Cortex of kidney (tissue), 1 donor: ENCODE measurements at regions not wholly inside any gene's neighbourhood (a gene's known extent, or its start where the extent isn't known, plus 50 kb on each side); places are given as distances from the start of the nearest gene placed in this dataset.

ENCODE experiments used
- DNase-seq: peaks from one replicate; lab custom pipeline; 2025; lab: John Stamatoyannopoulos, UW

DNA sequence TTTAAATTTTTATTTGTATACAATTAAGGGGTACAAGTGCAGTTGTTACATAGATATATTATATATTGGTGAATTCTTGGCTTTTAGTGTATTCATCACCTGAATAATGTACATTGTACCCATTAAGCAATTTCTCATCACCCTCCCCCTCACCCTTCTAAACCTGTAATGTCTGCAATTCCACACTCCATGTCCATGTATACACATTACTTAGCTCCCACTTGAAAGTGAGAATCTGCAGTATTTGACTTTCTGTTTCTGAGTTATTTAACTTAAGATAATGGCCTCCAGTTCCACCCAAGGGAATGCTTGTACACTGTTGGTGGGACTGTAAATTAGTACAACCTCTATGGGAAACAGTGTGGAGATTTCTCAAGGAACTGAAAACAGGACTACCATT lies 383.2 kb upstream of the KCNMB2 start:
- DNase-seq: no peak

DNA sequence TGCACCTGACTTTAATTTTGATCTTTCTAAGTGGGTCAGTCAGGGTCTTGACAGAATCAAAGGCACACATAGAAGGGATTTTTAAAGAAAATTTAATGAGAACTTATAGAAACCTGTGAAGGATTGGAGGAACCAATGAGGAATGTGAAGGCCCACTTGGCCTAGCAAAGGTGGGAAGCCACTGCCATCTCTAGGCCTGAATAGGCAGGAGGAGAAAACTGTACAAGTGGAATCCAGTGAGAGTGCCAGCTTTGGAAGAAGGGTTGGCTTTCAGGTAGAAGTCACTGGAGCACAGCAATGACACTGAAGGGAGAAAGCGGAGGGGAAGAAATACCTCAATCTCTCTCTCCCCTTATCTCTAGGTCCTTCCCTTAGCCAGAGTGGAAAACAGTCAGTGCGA lies 380.7 kb upstream of the KCNMB2 start:
- DNase-seq: no peak

DNA sequence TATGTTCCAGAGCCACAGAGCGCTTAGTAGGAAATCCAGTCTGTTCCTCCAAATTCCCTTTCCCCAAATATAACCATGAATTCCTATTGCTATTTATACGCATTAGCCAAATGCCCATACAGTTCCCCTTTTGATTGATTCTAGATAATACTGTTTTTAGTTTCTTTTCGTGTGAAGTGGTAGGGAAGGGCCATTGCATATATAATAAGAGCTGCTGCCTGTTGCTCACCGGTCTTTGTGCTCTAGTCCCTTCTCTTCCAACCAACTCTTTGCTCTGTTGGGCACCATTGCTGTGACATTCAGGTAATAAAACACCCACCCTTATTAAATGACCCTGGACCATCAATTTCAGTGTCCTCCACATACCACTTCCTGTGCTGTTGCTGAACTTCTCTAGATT lies 379.9 kb upstream of the KCNMB2 start:
- DNase-seq: no peak

DNA sequence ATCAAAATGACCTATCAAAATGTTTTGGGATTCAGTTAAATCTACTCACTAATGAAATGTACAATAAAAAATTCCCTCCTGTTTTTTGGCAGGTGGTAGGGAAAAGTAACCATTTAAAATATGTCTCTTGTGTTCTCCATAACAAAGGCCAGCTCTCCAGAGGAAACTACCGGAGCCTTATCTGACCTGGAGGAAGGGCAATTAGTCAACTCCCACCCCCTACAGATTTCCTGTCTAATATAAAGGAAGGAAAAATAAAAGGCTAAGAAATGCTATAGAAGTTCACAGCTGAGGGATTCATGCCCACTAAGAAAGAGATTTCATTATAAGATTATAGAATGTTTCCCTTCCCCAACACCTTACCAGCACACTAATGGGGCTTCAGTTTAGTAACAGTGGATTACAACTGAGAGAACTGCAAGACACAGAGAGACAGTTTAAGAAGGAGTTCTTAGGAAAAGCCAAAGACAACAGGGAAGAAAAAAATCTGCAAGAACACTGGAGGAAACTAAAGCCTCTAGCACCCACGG lies 376.5 kb upstream of the KCNMB2 start:
- DNase-seq: no peak

DNA sequence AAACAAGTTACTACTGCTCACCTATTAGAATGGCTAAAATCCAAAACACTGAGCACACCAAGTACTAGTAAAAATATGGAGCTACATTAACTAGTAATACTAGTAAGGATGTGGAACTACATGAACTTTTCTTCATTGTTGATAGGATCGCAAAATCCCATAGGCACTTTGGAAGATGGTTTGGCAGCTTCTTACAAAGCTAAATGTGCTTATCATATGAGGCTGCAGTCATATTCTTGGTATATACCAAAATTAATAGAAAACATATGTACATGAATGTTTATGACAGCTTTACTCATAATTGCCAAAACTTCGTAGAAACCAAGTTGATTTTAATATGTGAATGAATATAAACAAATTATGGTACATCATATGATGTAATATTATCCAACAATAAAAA lies 366.8 kb upstream of the KCNMB2 start:
- no peak for DNase-seq

DNA sequence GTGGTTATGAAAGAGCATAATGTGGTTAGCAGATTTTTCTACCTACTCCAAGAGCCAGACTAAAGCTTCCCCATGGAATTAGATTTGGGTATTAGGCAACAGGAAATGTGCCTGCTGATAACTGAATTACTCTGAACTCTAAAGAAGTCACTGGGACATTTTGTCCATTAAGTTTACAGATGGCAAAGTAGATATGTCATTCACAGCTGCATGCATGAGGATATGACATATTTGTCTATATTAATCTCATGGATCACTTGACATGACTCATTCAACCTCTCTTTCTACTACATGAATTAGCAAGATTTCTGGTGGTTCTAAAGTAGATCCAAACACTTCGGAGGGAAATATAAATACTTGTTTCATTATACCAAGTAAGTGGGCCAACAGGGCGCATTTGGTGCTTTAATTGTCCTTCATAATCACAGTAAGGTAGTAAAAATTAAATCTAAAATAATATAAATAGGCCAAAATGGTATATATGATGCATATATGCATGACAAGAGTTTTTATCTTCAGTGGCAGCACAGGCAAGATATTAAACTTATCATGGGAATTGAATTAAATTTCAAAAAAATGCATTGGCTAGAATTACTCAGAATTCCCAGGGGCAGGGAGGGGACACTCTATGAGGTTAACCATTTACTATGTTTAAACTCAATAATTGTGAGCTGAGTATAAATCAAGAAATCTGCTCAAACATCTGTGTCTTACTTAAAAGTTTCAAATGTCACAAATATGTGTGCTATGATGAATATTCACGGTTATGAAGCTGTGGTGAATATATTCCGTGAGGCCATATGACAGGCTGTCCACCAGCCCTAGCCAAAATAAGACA lies 365.3 kb upstream of the KCNMB2 start:
- DNase-seq: no peak

DNA sequence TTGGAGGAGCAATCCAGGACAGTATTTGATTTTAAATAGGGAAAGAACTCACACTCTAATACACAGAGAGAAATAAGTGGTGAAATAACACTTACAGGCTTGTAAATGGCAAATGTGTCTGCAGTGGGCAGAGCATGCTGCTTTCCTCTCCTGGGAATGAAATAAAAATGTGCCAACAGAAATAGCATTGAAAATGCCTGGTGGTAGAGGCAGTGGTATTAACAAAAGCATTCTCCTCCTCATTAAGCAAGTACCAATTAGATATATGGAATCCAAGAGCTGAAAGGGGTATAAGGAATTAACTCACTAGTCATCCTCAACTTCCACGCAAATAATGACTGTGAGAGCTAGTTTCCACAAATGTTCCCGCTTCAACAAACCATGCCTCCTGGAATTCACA lies 364.1 kb upstream of the KCNMB2 start:
- DNase-seq: no peak

DNA sequence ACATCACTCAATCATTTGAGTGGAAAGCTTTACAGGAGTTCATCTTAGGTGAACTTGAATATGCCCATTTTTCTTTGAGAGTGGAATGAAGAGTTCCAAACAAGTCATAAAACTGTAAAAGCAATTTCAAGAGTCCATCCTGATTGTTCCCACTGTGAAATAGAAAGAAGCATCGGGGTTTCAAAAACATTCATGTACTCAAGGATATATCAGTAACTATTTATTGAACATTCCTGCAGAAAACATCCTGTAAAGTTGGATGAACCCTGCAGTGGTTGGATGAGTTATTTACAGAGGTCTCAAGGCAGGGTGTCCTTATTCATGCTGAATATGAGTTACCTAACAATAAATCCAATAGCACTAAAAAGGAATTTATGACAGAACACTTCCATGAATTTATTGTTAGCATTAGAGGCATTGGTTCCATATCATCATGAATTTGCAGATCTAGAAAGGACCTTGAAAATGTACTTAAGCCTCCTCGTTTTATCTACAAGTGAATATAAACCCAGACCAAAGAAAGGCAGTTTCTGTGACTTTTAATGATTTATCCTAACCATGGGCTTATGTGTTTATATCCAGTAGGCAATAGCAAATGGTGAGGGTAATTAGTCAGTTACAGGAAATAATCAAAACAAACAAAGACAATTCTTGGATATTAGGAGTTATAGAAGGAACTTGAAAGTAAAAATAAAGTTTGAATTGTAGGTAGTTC lies 361.9 kb upstream of the KCNMB2 start:
- DNase-seq: no peak

DNA sequence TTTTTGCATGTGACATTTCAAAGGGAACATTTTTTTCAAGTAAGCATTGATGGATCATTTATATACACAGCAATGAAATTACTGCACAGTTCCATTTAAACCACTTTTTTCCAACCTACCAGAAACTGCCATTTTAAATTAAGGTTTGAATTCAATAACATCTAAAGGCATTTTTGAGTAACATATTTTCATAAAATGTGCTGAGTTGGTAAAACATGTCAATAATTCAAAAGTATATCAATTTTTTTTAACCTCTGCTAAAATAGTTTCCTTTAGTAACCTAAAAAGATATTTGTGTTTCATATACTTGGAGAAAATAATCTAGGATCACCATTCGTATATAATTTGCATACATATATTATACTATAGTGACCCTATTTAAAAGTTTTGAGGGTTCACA lies 355.1 kb upstream of the KCNMB2 start:
- DNase-seq: no peak

DNA sequence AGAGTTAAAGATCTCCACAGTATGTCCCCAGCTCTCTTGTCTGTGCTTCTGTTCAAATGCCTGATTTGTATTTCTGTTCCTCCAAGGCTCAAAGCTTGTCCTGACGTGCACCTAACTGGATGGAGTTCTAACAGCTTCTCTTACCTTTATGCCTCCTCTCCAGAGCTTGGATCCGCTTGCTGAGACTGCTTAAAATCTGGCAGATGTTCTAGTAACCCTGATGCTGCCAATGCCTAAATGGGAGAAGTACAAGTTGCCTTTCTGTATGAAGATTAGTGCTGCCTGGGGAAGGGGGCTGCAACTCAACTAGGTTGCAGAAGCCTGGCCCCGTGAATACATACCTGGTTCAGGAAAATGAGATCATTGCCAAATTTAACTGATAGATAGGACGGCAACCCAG lies 354.5 kb upstream of the KCNMB2 start:
- no peak for DNase-seq

DNA sequence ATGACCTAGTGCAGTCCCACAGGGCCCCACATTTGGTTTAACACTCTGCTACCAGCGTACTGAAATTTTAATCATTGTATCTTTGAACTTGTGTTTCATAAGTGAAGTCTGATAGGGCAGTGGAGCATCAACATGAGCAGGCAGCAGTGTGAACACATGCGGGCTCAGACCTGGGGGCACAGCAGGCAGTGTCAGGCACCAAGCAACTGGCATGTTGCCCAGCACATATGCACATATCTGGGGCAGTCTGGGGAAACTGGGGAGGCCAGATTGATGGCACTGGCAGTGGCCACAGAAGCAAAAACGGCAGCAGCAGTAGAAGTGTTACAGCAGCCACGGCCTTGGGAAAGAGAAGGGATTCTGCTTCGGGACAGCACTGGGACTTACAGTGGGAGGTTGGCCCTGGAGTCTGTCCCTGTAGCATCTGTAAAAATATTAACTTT lies 353.9 kb upstream of the KCNMB2 start:
- no peak for DNase-seq

DNA sequence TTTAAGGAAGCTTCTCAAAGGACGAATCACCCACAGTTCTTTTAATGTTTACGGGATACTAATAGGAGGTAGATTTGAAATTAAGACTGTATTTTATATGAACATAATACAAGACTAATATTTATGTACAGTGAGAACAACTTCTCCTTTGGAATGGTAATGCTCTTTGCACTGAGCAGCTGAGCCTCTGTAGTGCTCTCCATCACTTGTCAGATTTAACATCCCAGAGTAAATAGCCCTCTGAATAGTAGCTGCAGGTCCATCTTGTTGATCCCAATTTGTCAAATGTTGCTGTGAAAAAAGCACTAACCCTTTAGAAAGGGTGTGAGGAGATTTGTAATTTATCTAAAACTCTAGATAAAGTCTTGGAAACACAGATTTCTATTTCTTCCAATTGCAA lies 351.4 kb upstream of the KCNMB2 start:
- DNase-seq: no peak

DNA sequence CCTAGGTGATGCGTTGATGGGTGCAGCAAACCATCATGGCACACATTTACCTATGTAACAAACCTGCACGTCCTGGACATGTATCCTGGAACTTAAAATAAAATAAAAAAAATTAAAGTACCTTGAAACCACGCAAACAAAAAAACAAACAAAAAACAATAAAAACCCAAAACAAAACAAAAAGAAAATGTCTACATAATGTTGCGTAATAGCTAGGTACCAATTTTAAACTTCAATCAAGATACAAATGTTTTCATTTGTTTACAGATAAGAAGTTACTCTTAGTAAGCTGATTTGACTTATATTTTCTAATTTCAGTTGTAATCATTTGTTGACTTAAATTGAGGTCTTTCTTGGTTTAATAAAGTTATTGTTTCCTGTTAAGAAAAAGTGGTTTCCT lies 349.6 kb upstream of the KCNMB2 start:
- DNase-seq: no peak

DNA sequence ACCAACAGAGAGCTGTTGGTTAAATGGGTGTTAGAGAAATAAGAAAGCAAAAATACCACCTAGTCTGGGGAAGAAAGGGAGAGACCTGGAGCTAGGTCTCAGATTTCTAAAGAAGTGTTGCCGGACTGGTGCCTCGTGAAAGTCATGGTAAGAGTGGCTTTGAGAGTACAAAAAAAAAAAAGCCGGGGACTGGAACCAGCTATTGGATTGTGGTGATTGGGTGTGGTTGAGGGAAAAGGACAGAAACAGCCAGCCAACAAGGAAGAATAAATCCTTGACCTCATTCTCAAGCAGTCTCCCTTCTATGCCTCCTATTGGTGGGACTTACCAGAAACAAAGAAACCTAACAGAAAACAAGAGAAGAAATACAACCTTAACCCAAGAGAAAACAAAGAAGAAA lies 346.4 kb upstream of the KCNMB2 start:
- no peak for DNase-seq

DNA sequence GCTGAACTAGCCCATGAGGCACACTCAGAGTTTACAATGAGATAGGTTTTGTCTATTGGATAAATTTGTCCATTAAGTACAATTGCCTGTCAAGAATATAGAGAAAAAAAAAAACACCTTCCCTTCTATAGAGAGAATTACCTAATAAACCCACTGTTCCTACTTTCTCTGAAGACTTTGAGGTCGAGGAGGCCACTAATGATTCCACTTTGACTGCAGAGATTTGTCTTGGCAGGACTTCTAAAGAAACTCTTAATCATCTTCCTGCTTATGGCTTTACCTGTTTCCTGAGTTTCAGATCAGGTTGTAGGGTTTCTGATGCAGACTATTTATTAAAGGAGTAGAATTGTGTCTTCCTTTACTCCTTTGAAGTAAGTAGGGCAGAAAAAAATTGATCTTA lies 342.4 kb upstream of the KCNMB2 start:
- DNase-seq: no peak

DNA sequence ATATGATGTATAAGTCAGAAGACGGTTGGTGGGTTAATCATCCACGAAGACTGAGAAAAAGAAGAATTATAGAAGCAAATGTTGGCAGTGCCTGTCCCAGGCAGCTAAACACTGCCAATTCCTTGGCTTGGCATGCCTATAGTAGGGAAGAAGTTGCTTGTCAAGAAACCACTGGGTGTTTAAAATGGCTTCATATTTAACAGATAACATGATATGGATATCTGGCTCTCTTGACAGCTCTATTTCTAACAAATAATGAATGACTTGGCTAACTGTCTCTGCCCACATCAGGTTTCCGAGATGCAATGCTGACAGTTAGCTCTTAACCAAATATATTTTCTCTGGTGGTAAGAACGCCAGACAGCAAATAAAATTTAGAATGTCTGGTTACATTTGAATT lies 341.7 kb upstream of the KCNMB2 start:
- DNase-seq: no peak

DNA sequence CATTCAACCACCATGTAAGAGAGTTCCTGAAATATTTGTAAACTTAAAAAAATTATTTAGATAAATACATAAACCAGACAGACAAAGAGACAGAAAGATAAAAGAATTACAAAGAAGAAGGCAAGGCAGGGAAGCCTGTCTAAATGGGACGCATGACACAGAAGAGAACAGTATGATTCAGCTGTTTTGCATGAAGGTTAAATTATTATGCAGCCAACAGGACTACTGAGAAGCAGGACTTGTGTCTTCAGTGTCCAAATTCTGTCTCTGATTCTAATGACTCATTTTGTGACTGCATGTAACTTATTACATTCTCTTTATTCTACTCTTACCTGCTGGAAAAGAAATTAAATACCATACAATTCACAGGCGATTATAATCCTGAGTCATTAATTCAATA lies 340.4 kb upstream of the KCNMB2 start:
- DNase-seq: no peak

DNA sequence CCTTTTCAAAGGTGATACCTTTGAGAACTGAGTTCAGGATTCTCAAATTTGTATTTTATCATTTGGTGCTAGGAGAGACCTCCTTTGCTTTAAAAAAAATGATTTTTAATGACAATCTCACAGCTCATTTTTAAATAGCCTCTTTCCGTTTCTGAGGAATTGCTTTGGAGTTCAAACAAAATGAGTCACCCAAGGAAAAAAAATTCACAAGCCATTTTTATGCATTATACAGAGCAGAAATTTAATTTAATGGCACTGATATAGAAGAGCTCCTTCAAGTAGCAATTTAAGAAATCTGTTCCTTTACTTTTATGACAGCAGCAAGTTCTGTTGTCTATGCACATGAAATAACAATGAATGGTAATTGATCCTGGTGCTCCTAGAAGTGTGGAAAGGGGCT lies 337.9 kb upstream of the KCNMB2 start:
- DNase-seq: no peak

DNA sequence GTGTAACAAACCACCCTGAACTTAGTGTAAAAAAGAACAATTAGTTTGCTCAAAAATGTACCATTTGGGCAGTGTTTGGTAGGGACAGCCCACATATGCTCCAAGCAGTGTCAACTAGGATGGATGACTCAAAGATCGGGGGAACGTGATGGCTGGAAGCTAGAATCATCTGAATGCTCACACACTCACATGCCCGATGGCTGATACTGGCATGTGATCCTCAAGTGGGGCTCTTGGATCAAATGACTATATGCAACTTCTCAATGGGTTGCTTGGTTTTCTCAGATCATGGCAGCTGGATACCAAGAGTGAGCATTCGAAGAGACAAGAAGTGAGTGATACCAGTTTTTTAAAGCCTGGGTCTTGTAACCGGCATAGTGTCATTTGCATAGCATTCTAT lies 335.9 kb upstream of the KCNMB2 start:
- no peak for DNase-seq

DNA sequence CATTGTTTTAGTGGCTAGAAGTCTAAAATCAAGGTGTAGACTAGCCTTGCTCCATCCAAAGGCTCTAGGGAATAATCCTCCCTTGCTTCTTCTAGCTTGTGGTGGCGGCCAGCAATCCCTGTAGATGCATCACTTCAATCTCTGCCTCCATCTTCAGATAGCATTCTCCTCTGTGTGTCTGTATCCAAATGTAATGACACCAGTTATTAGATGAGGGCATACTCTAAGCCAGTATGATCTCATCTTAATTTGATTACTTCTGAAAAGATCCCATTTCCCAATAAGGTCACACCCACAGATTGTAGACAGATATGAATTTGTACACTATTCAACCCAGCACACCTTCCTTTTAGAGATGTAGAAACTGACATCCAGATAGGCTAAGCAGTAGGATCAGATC lies 334.5 kb upstream of the KCNMB2 start:
- no peak for DNase-seq

DNA sequence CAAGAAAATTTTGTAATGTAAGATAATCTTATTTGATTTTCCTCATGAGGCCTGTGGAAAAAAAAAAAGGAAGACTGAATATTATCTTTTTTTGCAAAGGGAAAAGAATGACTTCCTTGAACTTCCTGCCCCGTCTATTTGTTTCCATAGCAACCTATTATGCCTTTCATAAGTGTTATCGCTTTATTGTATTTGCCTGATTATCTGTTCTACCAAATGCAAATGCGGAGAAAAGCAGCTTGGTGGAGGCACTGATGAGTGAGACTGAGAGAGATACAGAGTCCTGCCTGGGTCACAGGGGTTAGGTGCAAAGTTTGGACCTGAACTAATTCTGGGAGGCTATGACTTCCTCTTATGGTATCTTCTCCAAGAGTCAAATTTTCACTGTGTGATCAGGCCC lies 334.0 kb upstream of the KCNMB2 start:
- DNase-seq: no peak

DNA sequence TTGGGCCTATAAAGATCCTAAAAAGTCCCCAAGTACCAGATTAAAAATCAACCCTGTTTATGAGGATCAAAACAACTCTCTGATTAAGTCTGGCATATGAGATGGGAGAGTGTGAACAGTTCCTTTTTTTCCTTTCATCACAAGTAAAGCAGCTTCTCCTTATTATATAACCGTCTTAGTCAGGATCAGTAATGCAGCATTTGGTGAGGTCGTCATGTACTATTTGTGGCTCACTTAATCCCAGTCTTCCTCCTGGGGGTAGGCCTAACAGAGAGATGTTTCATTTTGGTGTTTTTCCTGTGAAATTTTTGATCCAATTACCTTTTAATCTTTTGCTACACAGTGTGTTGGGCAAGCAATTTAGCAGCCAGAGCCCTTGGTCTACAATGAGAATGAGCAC lies 333.1 kb upstream of the KCNMB2 start:
- DNase-seq: no peak

DNA sequence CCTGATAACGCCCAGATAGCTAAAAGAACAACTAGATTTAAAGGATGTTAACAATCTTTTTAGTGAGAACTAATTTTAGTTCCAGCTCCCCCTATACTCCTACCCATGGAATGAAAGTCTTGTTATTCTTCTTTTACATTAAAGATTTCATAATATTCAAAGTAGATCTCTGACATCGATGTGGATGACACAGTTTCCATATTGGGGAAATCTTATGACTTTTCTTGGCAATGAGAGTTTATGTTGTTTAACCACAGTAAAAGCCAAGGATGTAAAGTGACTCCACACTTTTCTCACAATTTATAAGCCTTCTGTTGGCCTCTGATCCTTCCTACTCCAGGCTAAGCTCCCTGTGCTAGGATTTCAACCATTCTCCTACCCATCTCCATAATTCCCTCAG lies 332.6 kb upstream of the KCNMB2 start:
- no peak for DNase-seq

DNA sequence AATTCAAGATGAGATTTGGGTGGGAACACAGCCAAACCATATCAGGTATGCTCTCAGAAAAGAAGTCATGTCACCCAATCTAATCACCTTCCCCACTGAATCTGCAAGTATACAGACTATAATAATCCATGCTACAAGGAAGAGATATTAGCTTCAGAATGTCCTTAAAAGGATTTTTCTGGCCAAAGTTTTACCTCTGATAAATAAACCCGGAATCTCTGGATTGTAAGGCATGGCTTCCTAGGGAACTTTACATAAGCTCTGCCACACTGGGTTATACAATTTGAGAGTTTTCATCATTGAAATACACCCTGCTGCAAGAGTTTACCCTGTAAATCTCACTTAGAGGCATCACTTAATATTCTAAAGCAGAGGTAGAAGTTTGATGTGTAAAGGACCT lies 330.5 kb upstream of the KCNMB2 start:
- DNase-seq: no peak
